ENCODE measurements at regions not wholly inside any gene's neighbourhood (a gene's known extent, or its start where the extent isn't known, plus 50 kb on each side); places are given as distances from the start of the nearest gene placed in this dataset.

- no peak for TF ChIP-seq CTCF (IDR thresholded peaks at IDR 0.05; ENCODE audit: insufficient read depth, low read depth, low read length)
- no peak for TF ChIP-seq EZH2 (IDR thresholded peaks at IDR 0.05; ENCODE audit: insufficient read depth, low read length)
Observed at GRCh38 chr16:9323170-9323569, 231.7 kb downstream of the HAPSTR1 start.
